Epithelial cell of proximal tubule (primary cell): ENCODE measurements at regions not wholly inside any gene's neighbourhood (a gene's known extent, or its start where the extent isn't known, plus 50 kb on each side); places are given as distances from the start of the nearest gene placed in this dataset.

Source experiments
- DNase-seq: peaks from one replicate; pipeline ENCODE4 v3.0.0-alpha.2; 2011; ENCODE audit warnings: low read depth
- H3K4me3 ChIP-seq: 2 replicates; pipeline ENCODE4 v1.5.1; 2011; ENCODE audit warnings: low read depth, mild to moderate bottlenecking, low read length
- TF ChIP-seq, protein P1 (sequence below): conservative IDR thresholded peaks from 2 replicates; pipeline ENCODE4 v1.5.1; 2012; ENCODE audit warnings: low read depth, mild to moderate bottlenecking, low read length

DNA sequence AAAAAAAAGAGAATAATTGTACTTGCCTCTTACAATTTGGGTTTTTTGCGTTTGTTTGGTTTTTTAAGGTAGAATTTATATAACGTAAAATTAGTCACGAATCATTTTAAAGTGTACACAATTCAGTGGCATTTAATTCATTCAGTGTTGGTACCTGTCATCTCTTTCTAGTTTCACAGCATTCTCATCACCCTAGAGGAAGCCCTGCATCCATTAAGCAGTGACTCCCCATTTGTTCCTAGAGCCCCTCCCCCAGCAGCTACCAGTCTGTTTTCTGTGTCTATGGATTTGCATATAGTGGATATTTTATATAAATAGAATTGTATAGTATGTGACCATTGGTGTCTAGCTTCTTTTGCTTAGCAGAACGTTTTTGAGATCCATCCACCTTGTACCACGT lies 233.2 kb upstream of the FMN2 start:
- no peak overlapping the region for H3K4me3 ChIP-seq
- no peak for DNase-seq

DNA sequence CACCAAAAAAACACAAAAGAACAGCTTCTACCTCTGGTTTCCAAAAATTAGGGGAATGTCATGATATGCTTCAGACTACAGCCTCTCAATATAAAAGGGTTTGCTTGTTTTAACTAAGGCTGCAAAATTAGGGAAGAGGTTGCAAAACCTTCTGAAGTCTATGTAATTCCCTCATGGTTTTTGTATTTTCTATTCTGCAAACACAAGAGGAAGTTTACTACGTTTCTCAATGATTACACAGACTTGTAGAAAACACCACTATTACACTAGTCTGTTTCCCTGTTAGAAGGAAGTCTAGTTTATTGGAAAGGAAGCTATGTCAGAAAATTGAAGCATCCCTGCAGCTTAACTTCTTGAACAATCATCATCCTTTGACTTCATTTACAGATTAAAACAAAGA lies 229.7 kb upstream of the FMN2 start:
- TF ChIP-seq, protein P1, sequence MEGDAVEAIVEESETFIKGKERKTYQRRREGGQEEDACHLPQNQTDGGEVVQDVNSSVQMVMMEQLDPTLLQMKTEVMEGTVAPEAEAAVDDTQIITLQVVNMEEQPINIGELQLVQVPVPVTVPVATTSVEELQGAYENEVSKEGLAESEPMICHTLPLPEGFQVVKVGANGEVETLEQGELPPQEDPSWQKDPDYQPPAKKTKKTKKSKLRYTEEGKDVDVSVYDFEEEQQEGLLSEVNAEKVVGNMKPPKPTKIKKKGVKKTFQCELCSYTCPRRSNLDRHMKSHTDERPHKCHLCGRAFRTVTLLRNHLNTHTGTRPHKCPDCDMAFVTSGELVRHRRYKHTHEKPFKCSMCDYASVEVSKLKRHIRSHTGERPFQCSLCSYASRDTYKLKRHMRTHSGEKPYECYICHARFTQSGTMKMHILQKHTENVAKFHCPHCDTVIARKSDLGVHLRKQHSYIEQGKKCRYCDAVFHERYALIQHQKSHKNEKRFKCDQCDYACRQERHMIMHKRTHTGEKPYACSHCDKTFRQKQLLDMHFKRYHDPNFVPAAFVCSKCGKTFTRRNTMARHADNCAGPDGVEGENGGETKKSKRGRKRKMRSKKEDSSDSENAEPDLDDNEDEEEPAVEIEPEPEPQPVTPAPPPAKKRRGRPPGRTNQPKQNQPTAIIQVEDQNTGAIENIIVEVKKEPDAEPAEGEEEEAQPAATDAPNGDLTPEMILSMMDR, result no peak
- no peak overlapping the region for H3K4me3 ChIP-seq

More for the DNA sequence above, 233.2 kb upstream of the FMN2 start:
- TF ChIP-seq, protein P1, result no peak

DNA sequence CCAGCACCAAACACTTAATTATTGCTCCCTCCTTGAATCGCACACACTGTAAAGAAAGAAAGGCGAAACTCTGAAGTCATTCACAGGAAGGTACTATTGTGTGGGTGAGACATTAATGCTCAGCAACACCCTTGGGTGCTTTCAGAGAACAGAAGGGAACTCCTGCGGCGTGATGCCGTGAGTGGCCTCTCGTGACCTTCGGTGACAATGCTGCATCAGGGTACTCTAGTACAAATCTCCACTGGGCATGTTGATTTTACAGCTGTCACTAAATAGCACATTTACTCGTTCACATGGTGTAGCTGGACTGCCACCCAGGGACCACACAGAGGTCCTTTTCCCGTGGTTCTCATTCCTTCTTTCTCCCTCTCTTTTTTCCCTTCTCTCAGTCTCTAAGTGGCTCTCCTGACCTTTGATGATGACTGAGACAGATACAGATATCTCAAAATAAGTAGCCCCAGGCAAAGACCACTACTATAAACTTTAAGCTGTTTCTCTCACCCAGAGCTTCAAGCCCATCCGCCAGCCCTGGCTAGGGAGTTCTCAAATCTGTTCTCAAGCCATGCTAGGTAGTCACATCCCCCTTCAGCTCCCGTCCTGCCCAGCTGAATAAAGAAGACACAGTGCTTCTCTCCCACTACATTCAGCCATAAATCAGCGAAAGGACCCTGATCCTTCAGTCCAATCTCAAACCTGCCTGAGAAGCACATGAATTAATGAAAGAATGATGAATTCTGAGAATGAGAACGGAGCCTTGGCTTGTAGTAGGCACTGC lies 223.4 kb upstream of the FMN2 start:
- no peak for DNase-seq
- H3K4me3 ChIP-seq, result no peak overlapping the region
- TF ChIP-seq, protein P1, result peak; percentile 11

More for the DNA sequence above, 229.7 kb upstream of the FMN2 start:
- no peak for DNase-seq

DNA sequence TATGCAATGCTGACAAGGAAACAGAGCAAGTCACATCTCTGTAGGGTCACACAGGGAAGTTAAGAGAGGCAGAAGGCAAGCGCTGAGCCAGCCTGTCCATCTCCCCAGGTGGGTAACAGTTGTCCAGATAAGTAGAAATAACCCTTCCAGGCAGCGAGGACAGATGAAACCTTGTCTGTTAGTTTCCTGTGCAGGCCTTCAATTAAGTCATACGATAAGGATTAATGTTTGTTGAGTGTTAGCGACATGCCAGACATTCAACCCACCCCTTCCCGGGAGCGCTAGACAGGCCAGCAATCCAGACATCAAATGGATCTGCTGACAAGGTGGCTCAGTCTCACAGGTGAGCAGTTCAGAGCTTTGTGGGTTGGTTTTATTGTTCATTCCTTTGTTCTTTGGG lies 221.5 kb upstream of the FMN2 start:
- H3K4me3 ChIP-seq, result no peak overlapping the region
- no peak for DNase-seq
- TF ChIP-seq, protein P1, result no peak

DNA sequence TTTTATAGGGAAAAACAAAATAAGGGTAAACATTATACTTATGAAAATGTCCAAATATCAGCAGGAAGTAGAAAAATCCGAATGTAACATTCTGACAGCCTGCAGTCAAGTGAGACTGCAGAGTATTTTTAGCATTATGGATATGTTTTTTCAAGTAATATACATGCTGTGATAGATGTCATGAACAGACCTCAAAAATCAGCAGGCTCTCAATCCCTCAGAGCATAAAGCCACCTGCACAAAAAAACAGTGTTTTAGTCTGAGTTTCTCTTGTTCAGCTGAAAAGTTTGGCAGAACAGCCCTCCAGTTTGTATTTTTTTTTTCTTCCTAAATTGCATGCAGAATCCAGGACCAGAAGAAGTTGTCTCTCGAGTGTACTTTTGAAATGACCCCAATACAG lies 219.1 kb upstream of the FMN2 start:
- DNase-seq, result no peak
- H3K4me3 ChIP-seq, result no peak overlapping the region
- TF ChIP-seq, protein P1, result no peak

DNA sequence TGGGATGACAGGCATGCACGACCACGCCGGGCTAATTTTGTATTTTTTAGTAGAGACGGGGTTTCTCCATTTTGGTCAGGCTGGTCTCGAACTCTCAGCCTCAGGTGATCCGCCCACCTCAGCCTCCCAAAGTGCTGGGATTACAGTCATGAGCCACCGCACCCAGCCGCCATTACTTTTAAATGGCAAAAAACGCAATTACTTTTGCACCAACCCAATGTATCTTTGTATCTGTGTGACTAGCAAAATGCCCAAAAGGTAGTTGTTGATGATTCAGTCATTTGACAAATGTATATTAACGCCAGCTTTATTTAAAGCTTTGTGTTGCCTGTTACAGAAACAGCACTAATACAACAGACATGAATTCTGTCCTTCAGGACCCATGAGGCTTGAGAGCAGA lies 216.9 kb upstream of the FMN2 start:
- TF ChIP-seq, protein P1, result no peak
- no peak for DNase-seq
- H3K4me3 ChIP-seq, result no peak overlapping the region
